NCI-H1417 treated with DMSO at 0.1 percent for 48 hours (cell line): ENCODE measurements at regions not wholly inside any gene's neighbourhood (a gene's known extent, or its start where the extent isn't known, plus 50 kb on each side); places are given as distances from the start of the nearest gene placed in this dataset.
"Not testable (repeated sequence)": the region's sequence is repeated elsewhere in the genome, so short reads cannot be mapped to it uniquely, and the experiment has no call there.

Source experiments
- DNase-seq: peaks from one replicate; lab custom pipeline; 2025; lab: John Stamatoyannopoulos, UW

DNA sequence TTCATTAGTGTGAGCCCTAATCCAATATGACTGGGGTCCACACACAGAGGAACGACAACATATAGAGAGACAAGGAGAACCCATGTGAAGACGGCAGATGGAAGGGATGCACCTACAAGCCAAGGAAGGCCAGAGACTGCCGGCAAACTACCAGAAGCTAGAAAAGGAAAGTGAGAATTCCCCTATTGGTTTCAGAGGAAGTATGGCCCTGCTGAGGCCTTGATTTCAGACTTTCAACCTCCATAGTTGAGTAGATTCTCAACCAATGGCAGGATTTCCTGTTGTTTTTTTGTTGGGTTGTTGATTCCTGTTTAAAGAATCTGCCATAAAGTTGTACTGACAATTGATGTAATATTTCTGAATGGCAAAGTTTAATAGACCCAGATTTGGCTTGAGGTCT is 241.5 kb downstream of the SATB2 start:
- DNase-seq: no peak

DNA sequence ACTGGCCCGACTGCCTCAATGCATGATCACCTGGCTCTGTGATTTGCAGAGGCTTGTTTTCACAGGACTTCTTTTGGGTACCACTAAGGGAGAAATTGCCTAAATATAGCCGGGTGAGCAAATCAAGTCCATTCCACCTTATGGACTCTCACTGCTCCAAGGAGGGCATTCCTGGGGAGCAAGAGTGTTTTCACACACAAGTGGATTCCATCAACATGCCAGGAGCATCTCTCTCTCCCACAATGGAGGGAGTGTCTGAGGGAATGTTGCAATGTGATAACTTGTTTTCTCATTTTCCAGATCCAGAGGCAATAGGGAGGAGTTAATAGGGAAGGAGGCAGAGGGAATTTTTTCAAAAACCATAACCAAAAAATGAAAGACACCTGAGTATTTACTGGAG is 250.7 kb downstream of the SATB2 start:
- no peak for DNase-seq

DNA sequence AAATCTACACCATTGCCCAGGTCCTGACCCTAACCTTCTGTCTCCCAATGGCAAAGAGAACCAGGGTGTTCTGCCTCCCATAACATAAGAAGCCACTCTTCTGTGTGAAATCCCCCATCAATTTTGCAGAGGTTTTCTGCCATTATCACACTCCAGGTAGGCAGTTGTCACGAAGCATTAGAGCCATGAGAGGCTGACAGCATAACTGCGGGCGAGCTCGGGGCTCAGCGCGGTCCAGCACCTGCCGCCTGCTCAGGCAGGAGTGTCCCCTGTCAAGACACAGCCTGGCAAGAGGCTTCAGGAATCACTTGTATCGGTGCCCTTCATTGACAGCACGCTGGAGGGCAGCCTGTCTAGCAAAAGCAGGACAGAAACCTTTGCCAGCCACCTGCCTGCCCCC is 251.2 kb downstream of the SATB2 start:
- DNase-seq: no peak

DNA sequence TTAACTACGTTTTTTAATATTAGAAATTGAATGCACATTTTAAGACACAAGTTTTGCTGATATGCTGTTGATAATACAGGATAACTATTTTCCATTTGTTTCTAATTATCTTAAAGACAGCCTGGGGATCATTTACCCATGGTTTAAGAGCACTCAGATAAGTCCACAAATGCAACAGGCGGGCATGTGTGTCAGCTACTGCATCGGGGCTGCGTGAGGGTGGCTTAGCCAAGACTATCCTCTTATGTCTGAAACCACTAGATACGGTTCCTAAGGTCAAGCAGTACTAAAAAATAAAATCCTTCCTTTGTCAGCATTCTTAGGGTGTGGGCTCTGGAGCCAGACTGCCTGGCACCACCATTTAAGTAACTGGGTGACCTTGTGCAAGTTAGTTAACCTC is 254.8 kb downstream of the SATB2 start:
- no peak for DNase-seq

DNA sequence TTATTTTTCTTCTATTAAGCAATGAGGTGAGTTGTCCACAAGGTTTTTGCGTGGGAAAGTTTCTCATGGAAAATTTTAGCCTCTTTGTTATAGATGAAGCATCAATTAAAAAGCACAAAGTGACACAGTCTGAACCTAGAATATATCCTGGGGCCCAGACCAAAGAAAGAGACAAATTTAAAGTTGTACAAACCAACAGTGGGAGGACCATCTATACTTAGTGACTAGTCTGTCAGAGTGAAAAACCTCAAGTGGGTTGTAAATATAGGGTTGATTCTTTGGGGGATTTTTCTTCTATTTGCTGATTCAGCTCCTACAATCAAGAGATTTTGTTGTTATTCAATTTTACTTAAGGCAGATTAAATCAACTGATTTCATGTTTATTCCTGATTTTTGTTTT is 256.2 kb downstream of the SATB2 start:
- no peak for DNase-seq

DNA sequence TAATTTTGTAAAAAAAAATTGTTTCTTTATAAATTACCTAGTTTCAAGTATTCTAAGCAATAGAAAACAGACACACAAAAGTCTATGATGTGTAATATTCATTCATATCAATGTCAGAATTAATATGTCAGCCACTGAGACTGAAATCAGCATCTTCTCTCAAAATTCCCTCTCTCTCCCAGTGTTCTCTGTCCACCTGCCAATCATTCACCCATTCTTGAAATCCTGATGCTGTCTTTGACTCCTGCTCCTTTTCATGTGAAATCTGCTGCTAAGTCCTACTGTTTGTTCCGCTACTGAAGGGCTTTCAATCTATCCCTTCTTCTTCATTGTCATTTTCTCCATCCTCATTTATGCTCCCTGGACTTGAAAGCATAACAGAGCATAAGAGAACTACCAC is 257.9 kb downstream of the SATB2 start:
- DNase-seq: no peak

DNA sequence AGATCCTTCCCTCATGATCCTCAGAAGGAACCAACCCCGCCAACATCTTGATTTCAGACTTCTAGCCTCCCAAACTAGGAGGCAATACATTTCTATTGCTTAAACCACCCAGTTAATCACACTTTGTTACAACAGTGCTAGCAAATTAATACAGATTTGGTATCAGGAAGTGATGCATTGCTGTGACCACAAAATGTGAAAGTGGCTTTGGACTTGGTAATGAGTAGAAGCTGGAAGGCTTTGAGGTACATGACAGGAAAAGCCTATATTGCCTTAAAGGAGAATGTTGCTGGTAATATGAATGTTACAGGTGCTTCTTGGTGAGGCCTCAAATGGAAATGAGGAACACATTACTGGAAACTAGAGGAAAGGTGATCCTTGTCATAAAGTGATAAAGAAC is 260.3 kb downstream of the SATB2 start:
- DNase-seq: no peak

DNA sequence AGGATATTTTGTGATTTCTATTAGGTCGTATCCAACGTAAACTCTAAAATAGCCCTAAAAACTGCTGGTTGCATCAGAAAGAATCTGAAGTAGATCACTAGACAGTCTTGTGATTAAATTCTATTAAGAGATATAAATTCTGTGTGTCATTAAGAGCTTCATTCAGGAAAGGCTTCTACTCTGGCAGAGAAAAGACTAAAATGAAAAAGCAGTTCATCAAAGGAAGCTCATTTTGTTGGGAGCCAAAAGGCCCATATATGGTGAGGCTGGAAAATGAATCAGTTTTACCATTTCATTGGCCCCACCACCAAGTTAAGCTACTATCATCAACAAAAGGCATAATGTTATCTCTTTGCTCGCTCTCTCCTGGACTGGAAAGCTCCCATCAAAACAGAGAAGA is 261.1 kb downstream of the SATB2 start:
- DNase-seq: no peak

DNA sequence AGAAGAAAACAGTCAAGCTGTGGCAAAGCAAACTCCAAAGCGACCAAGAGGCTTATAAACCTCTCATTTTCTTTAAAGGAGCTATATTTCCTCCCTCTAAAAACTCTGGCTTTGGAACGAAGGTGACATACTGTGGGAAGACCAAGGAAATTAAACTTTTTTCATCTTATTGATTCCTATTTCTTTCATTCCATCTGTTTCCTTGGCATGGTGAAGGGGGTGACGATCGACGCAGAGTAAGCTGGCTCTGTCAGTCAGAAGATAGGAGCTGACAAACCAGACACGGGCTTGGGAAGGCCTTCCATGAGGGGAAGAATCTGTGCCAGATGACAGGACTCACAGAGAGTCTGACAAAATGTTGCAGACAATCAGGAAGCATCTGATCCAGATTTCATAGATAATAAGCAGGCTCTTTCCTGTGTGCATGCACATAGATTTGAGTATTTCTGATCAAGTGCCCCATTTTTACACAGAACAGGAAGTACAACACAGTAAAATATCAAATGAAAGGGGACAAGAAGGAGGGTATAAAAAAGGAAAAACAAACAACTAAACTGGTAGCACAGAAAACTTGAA is 261.7 kb downstream of the SATB2 start:
- no peak for DNase-seq

DNA sequence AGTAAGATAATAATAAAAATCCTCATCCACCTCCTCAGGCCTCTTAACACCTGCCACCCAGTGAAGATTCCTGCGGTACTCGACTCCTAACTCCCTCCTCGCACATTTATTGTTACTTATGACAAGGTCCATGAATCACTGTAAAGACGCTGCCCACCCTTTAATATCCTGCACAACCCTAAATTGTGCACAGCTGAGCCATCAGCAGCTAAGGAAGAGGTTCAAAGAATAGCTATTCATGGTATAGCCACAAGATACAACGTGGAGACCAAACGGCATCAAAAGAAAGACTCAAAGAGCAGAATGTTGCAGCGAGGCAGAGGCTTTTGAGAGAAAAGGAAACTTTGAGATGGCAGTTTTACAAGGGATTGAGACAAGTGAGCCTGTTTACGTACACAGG is 266.3 kb downstream of the SATB2 start:
- DNase-seq: no peak

DNA sequence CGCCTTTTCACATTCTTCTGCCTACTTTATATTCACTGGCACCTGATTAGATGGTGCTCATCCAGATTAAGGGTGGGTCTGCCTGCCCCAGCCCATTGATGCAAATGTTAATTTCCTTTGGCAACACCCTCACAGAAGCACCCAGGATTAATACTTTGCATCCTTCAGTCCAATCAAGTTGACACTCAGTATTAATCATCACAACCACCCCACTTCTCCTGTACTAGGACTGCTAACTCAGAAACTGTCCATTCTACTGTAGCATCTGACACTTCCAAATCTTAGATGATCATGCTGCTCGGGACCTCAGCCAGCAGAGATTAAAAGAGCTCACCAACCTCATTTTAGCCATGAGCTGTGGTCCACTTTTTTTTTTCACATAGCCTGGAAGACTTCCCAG is 268.5 kb downstream of the SATB2 start:
- no peak for DNase-seq

DNA sequence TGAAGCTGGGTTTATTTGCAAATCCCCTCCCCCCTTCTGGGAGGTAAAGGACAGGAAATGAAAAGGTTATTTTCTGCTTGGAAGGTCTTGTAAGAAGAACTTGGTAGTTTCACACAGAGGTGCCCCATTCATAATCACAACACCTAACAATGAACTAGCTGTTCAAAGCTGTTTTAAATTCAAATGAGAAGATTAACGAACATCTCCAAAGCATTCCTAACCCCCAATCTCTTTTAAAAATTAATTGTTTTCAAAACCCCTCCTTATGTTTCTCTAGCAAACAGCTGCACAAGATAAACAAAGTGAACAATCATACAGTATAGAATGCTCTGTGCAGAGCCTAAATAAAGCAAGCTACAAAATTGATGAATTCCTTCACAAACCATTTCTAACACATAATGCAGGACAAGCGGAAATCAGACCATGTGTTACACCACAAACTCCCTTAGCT is 271.4 kb downstream of the SATB2 start:
- no peak for DNase-seq

DNA sequence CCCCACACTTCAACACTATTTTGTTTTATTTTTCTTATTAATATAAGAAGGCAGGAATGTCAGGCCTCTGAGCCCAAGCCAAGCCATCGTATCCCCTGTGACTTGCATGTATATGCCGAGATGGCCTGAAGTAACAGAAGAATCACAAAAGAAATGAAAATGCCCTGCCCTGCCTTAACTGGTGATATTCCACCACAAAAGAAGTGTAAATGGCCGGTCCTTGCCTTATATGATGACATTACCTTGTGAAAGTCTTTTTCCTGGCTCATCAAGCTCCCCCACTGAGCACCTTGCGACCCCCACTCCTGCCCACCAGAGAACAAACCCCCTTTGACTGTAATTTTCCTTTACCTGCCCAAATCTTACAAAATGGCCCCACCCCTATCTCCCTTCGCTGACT is 272.6 kb downstream of the SATB2 start:
- not testable (repeated sequence) for DNase-seq

DNA sequence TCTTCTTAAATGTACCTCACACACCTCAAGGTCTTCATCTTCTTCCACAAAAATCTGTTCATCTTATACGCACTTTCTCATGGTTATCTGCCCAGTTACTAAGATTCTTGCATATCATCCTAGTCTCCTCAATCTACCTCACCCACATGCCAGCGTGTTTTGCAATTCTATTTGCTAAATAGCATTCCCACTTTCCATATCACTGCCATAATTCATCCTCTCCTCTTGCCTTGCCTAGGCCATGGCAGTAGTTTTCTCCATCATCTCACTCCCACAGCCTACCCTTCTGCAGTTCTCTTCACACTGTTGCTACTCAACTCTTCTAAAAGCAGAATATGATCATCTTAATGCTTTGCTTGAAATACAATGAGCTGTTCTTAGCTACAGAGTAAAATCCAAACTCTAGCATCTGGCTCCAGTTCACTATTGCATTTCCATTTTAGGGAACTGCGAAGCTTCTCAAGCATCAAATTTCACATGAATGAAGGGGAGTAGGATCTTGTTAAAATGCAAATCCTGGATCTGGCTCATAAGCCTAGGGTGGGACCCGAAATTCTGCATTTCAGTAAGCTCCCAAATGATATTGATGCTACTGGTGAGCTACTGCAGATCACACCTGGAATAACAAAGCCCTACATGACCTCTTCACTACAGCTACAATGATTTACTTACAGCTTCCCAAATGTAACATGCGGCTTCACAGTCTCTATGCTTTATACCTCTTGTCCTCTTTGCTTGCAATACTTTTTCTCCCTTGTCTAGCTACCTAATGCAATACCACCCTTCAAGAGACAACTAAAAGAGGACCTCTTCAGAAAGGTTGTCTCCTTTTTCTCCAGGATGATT is 293.9 kb downstream of the SATB2 start:
- no peak for DNase-seq

DNA sequence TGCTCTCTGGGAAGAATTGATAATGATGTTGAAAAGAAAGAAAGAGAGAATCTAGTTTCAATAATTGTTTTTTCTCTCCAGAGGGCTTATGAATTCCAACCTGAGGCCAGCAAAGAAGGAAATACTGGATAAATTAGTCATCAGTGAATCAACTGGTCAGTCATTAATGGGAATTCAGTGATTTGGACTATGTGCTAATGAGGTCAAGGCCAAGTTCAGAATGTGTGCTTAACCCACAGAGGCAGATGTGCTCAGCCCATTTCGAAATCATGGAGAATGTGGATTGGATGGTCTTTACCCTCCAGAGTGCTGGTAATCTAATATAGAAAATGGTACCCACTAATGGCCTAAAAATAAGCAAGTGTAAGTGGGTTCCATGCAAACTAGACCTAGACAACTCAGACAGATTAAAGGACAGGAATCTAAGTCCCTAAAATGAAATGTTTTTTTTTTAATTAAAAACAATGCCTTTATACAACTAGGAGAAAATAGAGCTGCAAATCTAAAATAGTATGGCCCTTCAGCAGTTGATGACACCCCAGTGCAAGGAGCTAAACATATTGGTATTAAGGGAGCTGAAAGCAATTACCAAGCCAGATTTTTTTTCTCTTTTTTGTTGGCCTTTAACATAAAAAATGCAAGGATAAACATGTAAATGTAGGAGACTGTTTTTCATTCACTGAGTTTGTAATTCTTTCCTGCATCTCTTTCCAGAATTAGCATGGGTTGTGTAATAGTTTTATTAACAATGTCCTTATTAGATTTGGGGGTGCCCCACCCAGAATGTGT is 296.9 kb downstream of the SATB2 start:
- DNase-seq: no peak

DNA sequence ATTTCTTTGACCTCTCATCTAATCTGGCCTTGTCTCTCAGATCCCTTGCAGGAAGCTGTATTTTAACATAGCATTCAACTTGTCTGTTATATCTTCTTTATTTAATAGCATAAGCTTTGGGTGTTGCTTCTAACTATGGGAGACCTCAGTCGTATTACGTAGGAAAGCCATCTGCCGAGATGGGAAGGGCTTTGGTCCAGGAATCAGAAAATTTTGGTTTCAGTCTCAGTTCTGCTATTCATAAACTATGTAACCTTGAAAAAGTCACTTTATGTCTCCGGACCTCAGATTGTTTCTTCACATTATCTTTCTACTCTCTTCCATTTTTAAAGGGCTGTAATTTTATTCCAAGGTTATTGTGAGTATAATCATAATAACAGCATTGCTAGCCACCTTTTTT is 297.7 kb downstream of the SATB2 start:
- DNase-seq: no peak

DNA sequence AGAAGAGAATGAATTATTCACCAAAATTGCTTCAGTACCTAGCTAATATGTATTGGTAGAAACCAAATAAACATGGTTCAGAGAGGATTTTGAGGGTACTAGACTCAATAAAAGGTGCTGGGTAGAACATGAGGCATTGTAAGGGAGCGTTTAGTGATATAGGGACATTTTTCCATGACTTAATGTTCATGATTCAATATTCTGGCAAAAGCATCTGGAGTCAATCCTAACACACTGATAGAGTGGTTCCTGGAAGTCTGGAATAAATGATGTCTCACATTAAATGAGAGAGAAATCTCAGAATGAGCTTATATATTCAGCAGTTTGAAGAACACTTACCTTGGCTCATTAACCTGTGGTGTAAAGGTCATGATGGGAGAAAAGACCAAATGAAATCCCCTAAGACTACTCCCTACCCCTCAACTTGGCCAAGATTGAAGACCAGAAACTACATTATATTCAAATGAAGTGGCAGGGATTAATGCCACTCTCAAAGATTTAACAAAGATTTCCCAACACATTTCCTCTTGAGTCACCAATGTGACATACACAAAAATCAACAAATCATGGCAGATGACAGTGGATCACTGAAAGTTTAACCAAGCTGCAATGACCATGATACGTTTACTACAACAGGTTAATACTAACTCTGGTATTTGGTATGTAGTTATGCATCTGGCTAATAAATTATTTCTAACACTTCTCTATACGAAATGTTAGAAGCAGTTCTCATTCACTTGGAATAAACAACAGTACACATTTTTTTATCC is 309.5 kb downstream of the SATB2 start:
- no peak for DNase-seq

DNA sequence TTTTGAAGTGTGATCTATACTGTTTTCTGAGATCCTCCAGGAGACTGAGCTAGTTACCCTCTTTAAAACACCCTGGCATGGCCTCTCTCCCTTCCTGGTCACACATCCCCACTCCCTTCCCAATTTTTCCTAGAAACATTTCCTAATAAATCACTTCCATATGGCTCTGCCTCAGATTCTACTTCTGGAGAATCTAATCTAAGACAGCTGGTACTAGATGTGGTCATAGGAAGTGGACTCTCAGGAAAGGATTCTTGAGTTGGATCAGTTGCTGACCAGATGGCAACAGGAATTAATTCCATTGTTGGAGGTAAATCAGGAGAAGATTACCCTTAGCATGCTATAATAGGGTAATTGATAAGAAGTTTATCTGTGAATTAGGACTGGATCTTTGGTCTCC is 310.5 kb downstream of the SATB2 start:
- DNase-seq: no peak

DNA sequence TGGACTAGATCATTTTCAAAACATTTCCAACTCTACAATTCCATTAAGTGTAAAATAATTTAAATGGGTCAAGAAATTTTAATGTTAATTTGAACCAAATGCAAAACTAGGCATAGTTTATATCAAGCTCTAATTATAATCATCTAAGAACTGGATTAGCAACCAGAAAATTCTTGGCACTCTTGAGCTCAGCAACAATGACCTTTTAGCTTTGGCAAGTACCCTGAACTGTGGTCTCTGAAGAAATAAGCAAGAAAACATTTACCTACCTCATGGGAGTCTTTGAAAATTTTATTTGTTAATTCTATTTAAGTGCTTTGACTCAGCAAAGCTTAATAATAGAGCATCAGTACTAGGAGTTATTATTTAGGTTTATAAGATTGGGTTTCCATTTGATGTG is 313.2 kb downstream of the SATB2 start:
- DNase-seq: no peak

DNA sequence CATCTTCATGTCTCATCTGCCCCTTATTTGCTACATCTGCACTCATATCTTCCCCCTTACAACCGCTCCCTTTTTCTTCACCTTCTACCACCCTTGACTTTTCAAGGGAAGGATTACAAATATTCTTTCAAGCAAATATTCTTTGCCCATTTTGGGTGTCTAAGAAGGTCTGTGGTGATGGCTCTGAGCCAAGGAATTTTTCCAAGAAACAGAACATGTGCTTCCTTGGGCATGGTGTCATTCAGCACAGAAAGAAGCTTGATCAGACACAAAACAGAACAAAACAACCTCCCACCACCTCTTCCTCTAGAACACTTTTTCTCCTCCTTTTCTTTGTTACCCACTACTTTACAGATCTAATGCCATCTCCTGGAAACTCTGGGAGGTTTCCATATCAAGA is 313.7 kb downstream of the SATB2 start:
- no peak for DNase-seq

DNA sequence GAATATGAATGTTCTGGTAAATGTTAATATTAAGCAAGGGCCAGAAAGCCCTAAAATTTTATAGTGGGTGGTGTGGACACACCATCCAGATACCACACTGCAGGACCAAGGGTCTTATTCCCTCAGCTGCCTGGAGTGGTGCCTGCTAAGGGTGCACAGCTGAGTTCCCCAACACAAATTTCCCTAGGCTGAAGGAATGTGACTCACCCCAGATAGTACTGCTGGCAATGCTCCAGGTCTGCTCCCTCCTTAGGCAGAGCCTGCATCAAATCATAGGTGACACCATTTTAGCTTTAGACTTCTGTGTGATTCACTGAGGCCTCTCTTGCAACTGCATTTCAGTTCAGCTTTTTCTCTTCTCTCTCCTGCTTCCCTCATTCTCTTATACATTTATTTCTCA is 321.1 kb downstream of the SATB2 start:
- DNase-seq: no peak

DNA sequence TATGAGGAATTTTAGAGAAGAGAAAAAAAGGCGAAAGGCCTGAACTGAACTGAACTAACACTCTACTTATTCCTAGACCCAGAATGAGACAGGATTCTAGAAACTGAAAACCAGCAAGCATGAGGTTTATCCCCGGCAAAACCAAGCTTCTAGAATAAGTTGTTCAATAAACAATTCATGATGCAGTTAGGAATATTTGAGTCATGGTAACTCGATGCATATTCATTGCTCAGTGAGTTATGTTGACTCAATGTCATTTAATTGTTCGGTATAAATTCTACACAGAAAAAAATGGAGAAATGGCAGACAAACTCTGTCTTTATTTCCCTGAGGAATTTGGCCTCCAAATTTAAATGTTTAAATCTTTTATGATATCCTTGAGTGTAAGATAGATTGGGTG is 321.5 kb downstream of the SATB2 start:
- no peak for DNase-seq
